ENCODE measurements at regions not wholly inside any gene's neighbourhood (a gene's known extent, or its start where the extent isn't known, plus 50 kb on each side); places are given as distances from the start of the nearest gene placed in this dataset.
"Not testable (repeated sequence)": the region's sequence is repeated elsewhere in the genome, so short reads cannot be mapped to it uniquely, and the experiment has no call there.

DNA sequence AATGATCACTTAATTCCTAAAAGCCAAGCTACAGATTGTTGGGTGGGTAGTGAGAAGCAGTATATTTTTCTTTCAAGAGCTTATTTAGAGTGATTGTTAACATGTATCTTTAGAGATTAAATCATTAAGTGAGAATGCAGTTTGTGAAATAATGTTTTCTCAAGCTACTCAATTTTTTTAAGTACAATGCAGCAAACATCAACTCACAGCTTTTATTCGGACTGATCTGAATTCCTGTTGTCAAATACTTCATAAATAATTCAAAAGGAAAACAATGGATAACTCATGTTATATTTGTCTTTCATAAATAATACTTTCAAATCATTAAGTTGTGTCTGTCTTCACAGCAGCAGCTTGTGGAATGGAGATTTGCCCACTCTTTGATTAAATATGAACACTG is 271.1 kb upstream of the DEPDC1 start:
- in situ Hi-C loops (cut with MboI; ENCODE audit: low pct_unique_long_range_greater_than_20kb, low sequenced_read_pairs) = no loop called here
- DNase-seq = no peak

GRCh38 chr1:68770817-68771216 is 273.9 kb upstream of the DEPDC1 start:
- in situ Hi-C loops (cut with MboI; ENCODE audit: low pct_unique_long_range_greater_than_20kb, low sequenced_read_pairs) = no loop called here
- no peak for DNase-seq

GRCh38 chr1:68777851-68778250 is 281.0 kb upstream of the DEPDC1 start:
- in situ Hi-C loops (cut with MboI; ENCODE audit: low pct_unique_long_range_greater_than_20kb, low sequenced_read_pairs) = no loop called here

DNA sequence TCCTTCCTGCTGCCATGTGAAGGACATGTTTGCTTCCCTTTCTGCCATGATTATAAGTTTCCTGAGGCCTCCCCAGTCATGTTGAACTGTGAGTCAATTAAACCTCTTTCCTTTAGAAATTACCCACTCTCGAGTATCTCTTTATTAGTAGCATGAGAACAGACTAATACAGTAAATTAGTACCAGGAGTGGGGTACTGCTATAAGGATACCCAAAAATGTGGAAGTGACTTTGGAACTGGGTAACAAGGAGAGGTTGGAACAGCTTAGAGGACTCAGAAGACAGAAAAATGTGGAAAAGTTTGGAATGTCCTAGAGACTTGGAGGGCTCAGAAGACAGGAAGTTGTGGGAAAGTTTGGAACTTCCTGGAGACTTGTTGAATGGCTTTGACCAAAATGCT is 283.0 kb upstream of the DEPDC1 start:
- DNase-seq; in situ Hi-C loops (cut with MboI; ENCODE audit: low pct_unique_long_range_greater_than_20kb, low sequenced_read_pairs): not testable (repeated sequence)

More at GRCh38 chr1:68777851-68778250, 281.0 kb upstream of the DEPDC1 start:
- no peak for DNase-seq

GRCh38 chr1:68780919-68781318 is 284.0 kb upstream of the DEPDC1 start:
- in situ Hi-C loops (cut with MboI; ENCODE audit: low pct_unique_long_range_greater_than_20kb, low sequenced_read_pairs) = no loop called here

DNA sequence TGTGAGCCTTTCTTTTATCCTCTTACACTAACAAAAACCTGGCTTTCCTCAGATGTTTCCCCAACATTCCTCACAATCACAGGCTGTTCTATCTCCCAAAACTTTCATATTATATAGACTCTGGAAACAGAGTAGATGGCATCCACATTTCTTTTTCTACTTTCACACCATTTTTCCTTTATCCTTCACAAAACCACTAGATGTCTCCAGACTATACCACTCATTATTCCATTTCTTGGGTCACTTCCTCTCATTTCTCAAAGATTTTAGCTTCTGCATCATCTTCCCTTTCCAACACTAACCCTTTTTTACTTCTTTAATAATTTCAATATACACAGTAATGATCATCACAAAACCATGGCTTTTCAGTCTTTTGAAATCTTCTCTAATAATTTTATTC is 286.0 kb upstream of the DEPDC1 start:
- in situ Hi-C loops (cut with MboI; ENCODE audit: low pct_unique_long_range_greater_than_20kb, low sequenced_read_pairs) = no loop called here
- DNase-seq = no peak

More at GRCh38 chr1:68780919-68781318, 284.0 kb upstream of the DEPDC1 start:
- no peak for DNase-seq

- no peak for DNase-seq
- in situ Hi-C loops (cut with MboI; ENCODE audit: low pct_unique_long_range_greater_than_20kb, low sequenced_read_pairs) = no loop called here
Measured at GRCh38 chr1:68785328-68785727, 288.4 kb upstream of the DEPDC1 start.

DNA sequence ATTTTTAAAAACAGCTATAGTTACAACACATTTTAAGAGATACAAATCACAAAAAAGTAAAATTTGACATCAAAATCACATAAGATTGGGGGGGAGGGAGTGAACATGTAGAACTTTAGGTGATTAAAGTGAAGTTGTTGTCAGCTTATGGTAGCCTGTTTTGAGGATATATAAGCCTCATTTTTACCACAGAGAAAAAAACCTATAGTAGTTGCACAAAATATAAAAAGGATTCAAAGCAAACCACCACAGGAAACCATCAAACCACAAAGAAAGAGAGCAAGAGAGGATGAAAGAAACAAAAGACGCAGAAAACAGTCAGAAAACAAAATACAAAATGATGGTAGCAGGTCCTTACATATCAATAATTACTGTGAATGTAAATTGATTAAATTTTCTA is 291.9 kb upstream of the DEPDC1 start:
- in situ Hi-C loops (cut with MboI; ENCODE audit: low pct_unique_long_range_greater_than_20kb, low sequenced_read_pairs) = no loop called here
- no peak for DNase-seq

DNA sequence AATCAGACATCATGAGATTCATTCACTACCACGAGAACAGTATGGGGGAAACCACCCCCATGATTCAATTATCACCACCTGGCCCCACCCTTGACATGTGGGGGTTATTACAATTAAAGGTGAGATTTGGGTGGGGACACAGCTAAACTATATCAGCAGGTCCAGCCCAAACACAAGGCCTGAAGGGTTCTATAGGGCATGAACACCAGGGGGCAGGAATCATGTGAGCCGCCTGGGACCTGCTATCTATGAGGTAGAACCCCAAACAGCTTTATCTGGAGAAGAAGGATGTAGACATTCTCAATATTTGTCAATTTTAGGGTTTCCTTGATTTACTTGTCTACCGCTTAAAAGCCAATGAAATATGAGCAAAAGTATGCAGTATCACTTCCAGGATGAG is 294.9 kb upstream of the DEPDC1 start:
- no peak for DNase-seq
- in situ Hi-C loops (cut with MboI; ENCODE audit: low pct_unique_long_range_greater_than_20kb, low sequenced_read_pairs) = no loop called here

GRCh38 chr1:68795956-68796355 is 299.1 kb upstream of the DEPDC1 start:
- no peak for DNase-seq

DNA sequence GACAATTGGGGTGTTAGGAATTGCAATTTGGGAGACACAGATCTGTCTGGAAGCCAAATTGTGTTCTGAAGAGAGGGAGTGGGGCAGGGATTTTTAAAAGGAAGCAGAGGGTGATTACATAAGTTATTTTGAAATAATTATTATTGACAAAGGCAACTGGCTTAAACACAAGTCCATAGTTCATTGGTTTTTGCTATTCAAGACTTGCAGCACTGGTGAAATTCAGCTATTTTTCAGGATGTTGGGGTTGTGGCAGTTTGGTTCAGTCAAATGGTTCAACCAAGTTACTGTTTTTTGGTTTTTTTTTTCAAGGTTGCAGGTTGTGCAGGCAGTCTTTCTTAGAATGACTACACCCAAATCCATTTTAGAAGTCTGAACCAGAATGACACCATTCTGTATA is 300.0 kb upstream of the DEPDC1 start:
- in situ Hi-C loops (cut with MboI; ENCODE audit: low pct_unique_long_range_greater_than_20kb, low sequenced_read_pairs) = no loop called here
- no peak for DNase-seq

More at GRCh38 chr1:68795956-68796355, 299.1 kb upstream of the DEPDC1 start:
- in situ Hi-C loops (cut with MboI; ENCODE audit: low pct_unique_long_range_greater_than_20kb, low sequenced_read_pairs) = no loop called here

DNA sequence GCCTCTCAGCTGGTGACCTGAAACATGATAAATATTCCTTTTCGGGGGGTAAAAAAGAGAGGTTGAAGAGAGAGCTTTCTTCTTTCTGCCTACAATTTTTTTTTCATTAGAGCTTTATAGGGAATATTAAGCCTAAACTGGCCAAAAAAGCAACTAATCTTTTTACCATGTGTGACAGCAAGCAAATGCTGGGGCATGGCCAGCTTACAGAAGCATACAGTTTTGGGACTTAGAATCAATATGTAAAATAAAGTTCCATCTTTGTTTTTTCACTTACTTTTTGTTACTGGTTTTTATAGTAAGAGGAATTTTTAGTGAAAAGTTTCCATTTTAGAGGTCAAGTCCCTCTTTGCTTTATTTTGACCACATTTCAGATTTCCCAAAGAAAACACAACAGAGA is 301.2 kb upstream of the DEPDC1 start:
- no peak for DNase-seq
- in situ Hi-C loops (cut with MboI; ENCODE audit: low pct_unique_long_range_greater_than_20kb, low sequenced_read_pairs) = no loop called here

- in situ Hi-C loops (cut with MboI; ENCODE audit: low pct_unique_long_range_greater_than_20kb, low sequenced_read_pairs) = no loop called here
- DNase-seq = no peak
Measured at GRCh38 chr1:68799096-68799495, 302.2 kb upstream of the DEPDC1 start.

GRCh38 chr1:68800182-68800581 is 303.3 kb upstream of the DEPDC1 start:
- in situ Hi-C loops (cut with MboI; ENCODE audit: low pct_unique_long_range_greater_than_20kb, low sequenced_read_pairs) = no loop called here
- no peak for DNase-seq

- DNase-seq = no peak
- in situ Hi-C loops (cut with MboI; ENCODE audit: low pct_unique_long_range_greater_than_20kb, low sequenced_read_pairs) = no loop called here
Measured at GRCh38 chr1:68801440-68801839, 304.6 kb upstream of the DEPDC1 start.

GRCh38 chr1:68805097-68805641 is 308.3 kb upstream of the DEPDC1 start:
- in situ Hi-C loops (cut with MboI; ENCODE audit: low pct_unique_long_range_greater_than_20kb, low sequenced_read_pairs) = no loop called here
- no peak for DNase-seq

GRCh38 chr1:68808351-68808750 is 311.5 kb upstream of the DEPDC1 start:
- DNase-seq = no peak
- in situ Hi-C loops (cut with MboI; ENCODE audit: low pct_unique_long_range_greater_than_20kb, low sequenced_read_pairs) = no loop called here

DNA sequence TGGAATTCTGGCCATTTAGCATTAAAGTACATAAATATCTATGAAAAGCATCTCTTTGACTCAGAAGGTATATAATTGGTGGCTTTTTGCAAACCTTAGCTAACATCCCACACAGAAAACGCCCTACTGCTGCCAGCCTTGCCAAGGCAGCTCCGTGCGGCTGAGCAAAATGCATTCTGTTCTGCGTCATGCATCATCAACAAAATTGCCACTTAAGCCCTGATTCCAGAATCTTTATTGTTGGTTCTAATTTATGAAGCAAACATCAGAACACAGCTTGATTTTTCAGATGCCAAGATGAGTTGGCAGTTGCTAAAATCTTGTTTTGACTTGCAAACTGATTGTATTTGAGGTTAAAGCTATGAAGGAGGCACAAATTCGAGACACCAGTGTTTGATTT is 314.9 kb upstream of the DEPDC1 start:
- in situ Hi-C loops (cut with MboI; ENCODE audit: low pct_unique_long_range_greater_than_20kb, low sequenced_read_pairs) = no loop called here
- no peak for DNase-seq

- no peak for DNase-seq
Measured at GRCh38 chr1:68812333-68812732, 315.5 kb upstream of the DEPDC1 start.

DNA sequence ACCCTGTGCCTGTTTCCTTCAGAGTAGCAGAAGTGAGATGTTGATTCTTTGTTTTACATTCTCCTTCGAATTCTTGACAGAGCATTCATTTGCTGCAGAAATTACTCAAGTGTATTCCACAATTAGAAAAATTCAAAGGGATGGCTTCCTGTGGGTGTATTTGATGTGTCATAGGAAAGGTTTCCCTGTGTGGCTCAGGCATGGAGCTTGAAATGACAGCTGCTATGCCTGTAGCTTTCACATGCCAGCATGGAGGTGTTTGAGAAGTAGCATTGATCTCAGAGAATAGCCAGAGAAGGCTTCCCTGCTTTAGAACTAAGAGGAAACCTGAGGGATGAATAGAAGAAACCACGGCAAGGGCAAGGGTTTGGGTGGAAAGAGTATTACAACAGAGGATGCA is 317.2 kb upstream of the DEPDC1 start:
- in situ Hi-C loops (cut with MboI; ENCODE audit: low pct_unique_long_range_greater_than_20kb, low sequenced_read_pairs) = no loop called here
- no peak for DNase-seq

More at GRCh38 chr1:68812333-68812732, 315.5 kb upstream of the DEPDC1 start:
- in situ Hi-C loops (cut with MboI; ENCODE audit: low pct_unique_long_range_greater_than_20kb, low sequenced_read_pairs) = no loop called here

DNA sequence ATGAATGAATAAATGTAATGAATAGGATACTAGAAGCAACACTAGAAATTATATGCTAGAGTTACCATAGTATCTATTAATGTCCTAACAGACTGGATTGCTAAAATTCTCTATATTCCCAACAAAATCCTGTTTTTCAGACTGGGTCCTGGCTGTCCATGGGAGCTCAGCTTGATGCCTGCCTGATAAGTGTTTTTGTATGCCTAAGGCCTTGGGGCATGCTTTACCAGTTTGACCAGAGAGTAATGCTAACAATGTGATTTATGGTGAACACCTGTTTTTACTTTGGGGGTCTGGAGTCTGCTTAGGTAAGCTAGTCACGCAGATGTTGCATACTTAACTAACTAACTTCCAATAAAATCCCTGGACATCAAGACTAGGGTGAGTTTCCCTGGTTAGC is 318.8 kb upstream of the DEPDC1 start:
- in situ Hi-C loops (cut with MboI; ENCODE audit: low pct_unique_long_range_greater_than_20kb, low sequenced_read_pairs) = no loop called here
- DNase-seq = no peak
